ENCODE measurements at regions not wholly inside any gene's neighbourhood (a gene's known extent, or its start where the extent isn't known, plus 50 kb on each side); places are given as distances from the start of the nearest gene placed in this dataset.

DNA sequence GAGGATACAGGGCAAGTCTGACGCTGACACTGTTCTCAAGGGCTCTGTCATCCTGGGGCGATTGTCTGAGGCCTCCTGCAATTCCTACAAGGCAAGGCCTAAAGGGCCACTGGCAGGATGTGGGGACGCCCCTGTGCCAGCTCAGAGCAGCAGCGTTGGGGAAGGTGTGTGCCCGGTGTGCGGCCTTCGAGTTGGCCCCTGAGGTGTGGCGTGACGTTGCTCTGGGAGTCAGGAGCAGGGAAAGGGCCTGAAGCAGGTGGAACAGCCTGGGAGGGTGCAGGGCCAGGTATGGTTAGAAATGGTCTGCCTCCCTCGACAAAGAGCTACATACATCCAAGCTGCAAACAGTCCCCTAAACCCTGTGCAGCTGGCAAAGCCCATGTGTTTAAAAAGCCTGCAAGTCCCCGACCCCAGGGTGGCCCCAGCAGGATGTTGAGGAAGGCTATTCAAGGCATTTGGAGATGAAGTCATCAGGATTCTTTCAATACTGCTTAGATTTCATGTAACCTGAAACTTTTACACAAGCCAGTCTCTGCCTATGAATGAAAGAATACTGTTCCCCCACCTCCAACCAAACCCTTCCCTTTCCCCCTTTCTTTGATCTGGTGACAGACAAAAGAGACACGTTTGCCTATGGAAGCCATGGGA is 142.5 kb upstream of the TNS3 start:
- DNase-seq (ENCODE audit: low read depth), result peak; percentile 72

GRCh38 chr7:47722126-47722525 is 140.2 kb upstream of the TNS3 start:
- no peak for DNase-seq (ENCODE audit: low read depth)

DNA sequence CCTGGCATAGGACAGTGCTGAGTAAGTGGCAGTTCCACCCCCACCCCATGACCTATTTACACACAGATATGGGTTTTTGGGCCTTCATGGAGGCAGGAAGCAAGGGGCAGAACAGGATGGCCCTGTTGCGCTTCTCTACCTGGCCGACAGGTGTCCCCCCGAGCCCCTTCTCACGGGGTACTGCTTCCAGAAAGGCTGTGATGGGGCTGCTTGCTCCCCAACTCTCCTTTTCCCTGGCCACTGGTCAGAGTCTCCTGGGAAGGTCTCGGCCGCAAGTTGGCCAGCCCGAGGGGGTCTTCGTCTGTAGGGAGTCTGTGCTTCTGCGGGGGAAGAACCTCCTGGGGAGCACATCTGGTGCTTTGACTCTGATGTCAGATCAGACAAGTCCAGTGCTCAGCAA is 139.8 kb upstream of the TNS3 start:
- no peak for DNase-seq (ENCODE audit: low read depth)

- no peak for DNase-seq (ENCODE audit: low read depth)
These were observed 139.0 kb upstream of the TNS3 start for GRCh38 chr7:47720907-47721244.

- no peak for DNase-seq (ENCODE audit: low read depth)
These were observed 138.4 kb upstream of the TNS3 start for GRCh38 chr7:47720141-47720906.

- DNase-seq (ENCODE audit: low read depth), result no peak
These were observed 137.8 kb upstream of the TNS3 start for GRCh38 chr7:47719675-47720074.

GRCh38 chr7:47715631-47716068 is 133.7 kb upstream of the TNS3 start:
- DNase-seq (ENCODE audit: low read depth), result no peak

DNA sequence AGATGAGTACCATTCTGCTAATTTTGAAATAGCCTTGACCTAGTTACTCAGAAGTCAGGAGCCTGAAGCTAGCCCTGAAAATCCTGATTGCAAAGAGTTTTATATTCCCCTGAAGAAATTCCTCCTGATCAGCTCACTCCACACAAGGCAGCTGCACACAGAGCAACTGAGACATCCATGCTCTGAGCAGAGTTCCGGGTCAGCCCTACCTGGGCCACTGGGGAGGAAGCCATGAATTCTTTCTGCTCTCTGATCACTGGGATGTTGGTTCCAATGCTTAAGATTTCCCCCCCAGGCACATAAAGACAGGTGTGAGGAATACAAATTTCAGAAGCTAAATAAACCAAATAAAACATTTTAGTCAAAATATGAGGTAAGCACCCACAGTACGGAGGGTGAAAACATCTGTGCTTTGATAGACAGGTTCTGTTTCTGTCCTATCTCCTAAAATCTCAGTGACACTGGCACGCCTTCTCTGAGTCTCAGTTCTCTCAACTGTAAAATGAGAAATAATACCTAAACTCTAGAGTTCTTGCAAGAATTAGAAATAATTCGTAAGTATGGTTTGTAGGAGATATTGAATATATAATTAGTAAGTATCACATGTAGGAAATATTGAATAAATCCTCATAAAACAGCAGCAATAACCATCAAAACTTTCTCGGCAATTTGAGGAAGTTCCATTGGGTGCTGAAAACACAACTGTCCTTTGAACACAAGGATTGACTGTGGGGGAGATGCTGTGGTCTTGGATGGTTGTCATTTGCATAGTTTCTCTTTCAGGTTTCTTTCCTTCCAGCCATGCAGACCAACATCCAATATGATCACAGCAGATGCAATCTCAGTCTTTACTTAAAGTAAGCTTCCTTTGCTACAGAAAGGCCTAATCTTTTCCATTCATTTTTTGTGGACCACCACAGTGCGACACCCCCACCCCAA is 133.0 kb upstream of the TNS3 start:
- DNase-seq (ENCODE audit: low read depth), result no peak

DNA sequence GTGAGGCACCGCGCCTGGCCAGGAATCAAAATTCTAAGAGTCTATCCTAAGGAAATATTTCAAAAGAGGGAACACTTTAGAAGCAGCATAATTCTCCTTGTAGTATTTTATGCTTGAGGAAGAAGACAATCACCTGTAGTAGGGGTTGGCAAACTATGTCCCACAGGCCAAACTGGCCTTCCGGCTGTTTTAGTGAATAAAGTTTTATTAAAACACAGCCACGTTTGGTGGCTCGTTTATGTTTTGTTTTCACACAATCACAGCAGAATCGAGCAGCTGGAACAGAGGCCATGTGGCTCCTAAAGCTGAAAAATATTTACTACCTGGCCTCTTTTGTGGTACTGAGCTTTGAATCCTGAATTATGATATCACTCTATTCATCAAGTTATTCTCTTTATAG is 131.7 kb upstream of the TNS3 start:
- DNase-seq (ENCODE audit: low read depth), result no peak

DNA sequence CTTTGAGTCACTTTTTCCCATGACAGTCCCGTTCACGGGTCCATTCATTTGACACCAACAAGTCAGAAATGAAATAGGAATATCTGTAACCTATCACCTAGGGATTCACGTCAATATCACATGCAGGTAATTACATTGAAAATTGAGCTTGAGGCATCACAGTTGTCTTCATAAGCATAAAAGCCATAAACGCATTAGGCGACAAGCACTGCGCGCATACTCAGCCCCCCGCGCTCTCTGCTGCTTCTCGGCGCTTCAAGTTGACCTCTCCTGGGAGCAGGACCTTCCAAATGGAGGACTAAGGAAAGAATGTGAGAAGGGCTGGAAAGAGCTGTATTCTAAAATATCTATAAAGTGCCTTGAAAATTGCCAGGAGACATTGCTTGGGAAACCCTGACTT is 130.5 kb upstream of the TNS3 start:
- no peak for DNase-seq (ENCODE audit: low read depth)

GRCh38 chr7:47711776-47712175 is 129.9 kb upstream of the TNS3 start:
- DNase-seq (ENCODE audit: low read depth), result no peak

- DNase-seq (ENCODE audit: low read depth), result peak; percentile 24
These were observed 128.5 kb upstream of the TNS3 start for GRCh38 chr7:47710201-47710935.

- DNase-seq (ENCODE audit: low read depth), result no peak
These were observed 127.5 kb upstream of the TNS3 start for GRCh38 chr7:47709451-47709850.

- DNase-seq (ENCODE audit: low read depth), result no peak
These were observed 127.1 kb upstream of the TNS3 start for GRCh38 chr7:47709051-47709450.

- DNase-seq (ENCODE audit: low read depth), result no peak
These were observed 125.7 kb upstream of the TNS3 start for GRCh38 chr7:47707583-47707982.

DNA sequence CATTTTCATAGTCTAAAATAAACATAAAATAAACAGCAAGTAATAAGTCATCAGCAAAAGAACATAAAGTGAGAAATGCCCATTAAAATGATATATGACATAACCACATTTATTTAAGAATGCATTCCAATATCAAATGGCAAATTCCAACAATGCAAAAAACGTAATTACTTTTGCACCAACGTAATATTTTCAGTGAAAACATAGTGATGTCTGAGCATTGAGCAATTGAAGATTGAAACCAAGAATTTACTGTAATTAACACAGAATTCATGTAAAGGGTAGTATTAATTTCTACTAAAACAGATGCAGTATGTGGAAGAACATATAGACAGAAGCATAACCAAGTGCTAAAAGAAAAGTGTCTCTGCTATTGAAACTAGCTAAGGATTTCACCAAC is 123.0 kb upstream of the TNS3 start:
- no peak for DNase-seq (ENCODE audit: low read depth)

DNA sequence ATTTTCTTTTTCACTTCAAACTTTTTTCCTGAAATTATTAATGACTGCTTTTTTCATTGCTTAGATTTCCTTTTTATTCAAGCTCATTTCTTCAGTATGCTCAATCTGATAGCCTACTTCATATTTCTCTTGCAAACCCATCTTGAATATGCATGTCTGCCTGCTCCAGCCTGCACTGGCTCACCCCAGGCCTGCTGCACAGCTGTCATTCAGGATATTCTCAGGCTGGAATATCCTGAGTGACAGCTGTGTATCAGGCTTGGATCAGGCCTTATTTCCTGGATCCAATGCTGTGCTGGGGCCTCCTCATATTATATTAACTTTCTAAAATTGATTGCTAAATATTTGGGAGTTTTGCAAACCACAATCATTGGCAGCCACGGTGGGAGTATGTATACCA is 120.2 kb upstream of the TNS3 start:
- DNase-seq (ENCODE audit: low read depth), result peak; percentile 61

- peak; percentile 71 for DNase-seq (ENCODE audit: low read depth)
These were observed 116.5 kb upstream of the TNS3 start for GRCh38 chr7:47698386-47698785.

DNA sequence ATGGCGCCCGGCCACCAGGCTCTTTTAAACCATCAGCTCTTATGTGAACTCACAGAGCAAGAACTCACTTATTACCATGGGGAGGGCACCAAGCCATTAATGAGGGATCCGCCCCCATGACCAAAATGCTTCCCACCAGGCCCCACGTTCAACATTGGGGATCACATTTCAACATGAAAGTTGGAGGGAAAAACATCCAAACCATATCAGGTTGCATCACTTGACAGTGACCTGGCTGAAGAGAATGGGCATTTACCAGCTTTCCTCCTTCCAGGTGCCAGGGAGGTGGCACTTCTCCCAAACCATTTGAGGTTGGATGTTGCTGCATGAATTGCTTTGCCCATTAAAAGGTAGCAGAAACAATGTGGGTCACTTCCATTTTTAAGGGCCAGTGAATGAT is 115.6 kb upstream of the TNS3 start:
- no peak for DNase-seq (ENCODE audit: low read depth)

DNA sequence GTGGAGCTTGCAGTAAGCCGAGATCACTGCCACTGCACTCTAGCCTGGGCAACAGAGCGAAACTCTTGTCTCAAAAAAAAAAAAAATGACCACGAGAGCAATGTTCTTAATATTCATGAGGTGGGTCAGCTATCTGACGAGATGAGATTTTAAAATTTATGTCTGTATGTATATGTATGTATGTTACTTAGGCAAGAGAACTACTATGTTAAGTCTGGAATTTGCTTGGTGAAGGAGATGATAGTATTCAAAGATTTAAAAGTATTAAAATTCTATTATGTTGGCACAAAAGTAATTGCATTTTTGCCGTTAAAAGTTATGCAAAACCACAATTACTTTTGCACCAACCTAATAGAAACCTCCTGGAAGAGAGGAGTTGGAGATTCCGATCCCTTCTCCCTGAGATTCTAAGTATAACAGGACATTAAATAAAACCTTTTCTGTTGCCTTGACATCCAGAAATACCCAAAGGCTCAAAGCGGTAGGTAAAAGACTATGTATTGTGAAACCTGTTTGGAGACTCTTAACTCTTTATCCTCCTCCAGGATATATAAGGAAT is 114.3 kb upstream of the TNS3 start:
- DNase-seq (ENCODE audit: low read depth), result no peak

DNA sequence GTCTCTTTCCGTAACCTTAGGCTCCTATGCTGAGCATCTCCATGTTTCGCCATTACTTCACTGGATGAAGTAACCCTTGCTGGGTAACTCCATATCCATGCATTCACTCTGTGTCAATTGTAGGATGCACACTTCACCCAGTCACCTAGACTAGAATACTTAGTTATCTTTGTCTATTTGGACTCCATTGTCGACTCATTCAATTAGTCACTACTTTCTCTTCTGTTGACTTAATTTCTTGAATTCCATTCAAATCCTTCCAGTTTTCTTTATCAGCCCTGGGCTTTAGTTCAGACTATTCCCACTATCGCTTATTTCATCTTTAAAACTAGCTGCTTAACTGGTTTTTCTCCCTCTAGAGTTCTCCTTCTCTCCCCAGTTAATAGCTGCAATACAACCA is 111.3 kb upstream of the TNS3 start:
- no peak for DNase-seq (ENCODE audit: low read depth)
